ENCODE measurements at regions not wholly inside any gene's neighbourhood (a gene's known extent, or its start where the extent isn't known, plus 50 kb on each side); places are given as distances from the start of the nearest gene placed in this dataset.

GRCh38 chr5:30581198-30581935 lies 612.1 kb upstream of the CDH6 start:
- TF ChIP-seq CTCF (IDR thresholded peaks at IDR 0.05) (no peak), POLR2A (IDR thresholded peaks at IDR 0.05) (no peak)

All from testis (tissue), 2 donors.